ENCODE measurements at regions not wholly inside any gene's neighbourhood (a gene's known extent, or its start where the extent isn't known, plus 50 kb on each side); places are given as distances from the start of the nearest gene placed in this dataset.
"Not testable (repeated sequence)": the region's sequence is repeated elsewhere in the genome, so short reads cannot be mapped to it uniquely, and the experiment has no call there.

- H3K4me3 ChIP-seq (ENCODE audit: low read depth, low read length) = no peak overlapping the region
- TF ChIP-seq CTCF (IDR thresholded peaks at IDR 0.05; ENCODE audit: low read depth, low read length) = no peak
Measured at GRCh38 chr18:43826215-43826614, 548.9 kb upstream of the SYT4 start.

GRCh38 chr18:43827311-43827710 lies 550.0 kb upstream of the SYT4 start:
- no peak for TF ChIP-seq CTCF (IDR thresholded peaks at IDR 0.05; ENCODE audit: low read depth, low read length)
- no peak overlapping the region for H3K4me3 ChIP-seq (ENCODE audit: low read depth, low read length)

- H3K4me3 ChIP-seq (ENCODE audit: low read depth, low read length) = no peak overlapping the region
- TF ChIP-seq CTCF (IDR thresholded peaks at IDR 0.05; ENCODE audit: low read depth, low read length) = no peak
Measured at GRCh38 chr18:43830303-43830702, 553.0 kb upstream of the SYT4 start.

GRCh38 chr18:43830947-43831346 lies 553.7 kb upstream of the SYT4 start:
- TF ChIP-seq CTCF (IDR thresholded peaks at IDR 0.05; ENCODE audit: low read depth, low read length) = no peak
- H3K4me3 ChIP-seq (ENCODE audit: low read depth, low read length) = no peak overlapping the region

GRCh38 chr18:43846299-43846698 lies 569.0 kb upstream of the SYT4 start:
- H3K4me3 ChIP-seq (ENCODE audit: low read depth, low read length) = no peak overlapping the region
- no peak for TF ChIP-seq CTCF (IDR thresholded peaks at IDR 0.05; ENCODE audit: low read depth, low read length)

GRCh38 chr18:43847164-43848091 lies 570.1 kb upstream of the SYT4 start:
- no peak overlapping the region for H3K4me3 ChIP-seq (ENCODE audit: low read depth, low read length)
- TF ChIP-seq CTCF (IDR thresholded peaks at IDR 0.05; ENCODE audit: low read depth, low read length) = no peak

GRCh38 chr18:43849831-43850230 lies 572.5 kb upstream of the SYT4 start:
- not testable (repeated sequence) for H3K4me3 ChIP-seq (ENCODE audit: low read depth, low read length)
